Right forelimb (tissue), 1 donor: ENCODE measurements at regions not wholly inside any gene's neighbourhood (a gene's known extent, or its start where the extent isn't known, plus 50 kb on each side); places are given as distances from the start of the nearest gene placed in this dataset.
"Not testable (repeated sequence)": the region's sequence is repeated elsewhere in the genome, so short reads cannot be mapped to it uniquely, and the experiment has no call there.

ENCODE experiments used
- DNase-seq: peaks from one replicate; pipeline ENCODE4 v3.0.0-alpha.2; 2018

- no peak for DNase-seq
These were observed 463.7 kb upstream of the FSIP2 start for GRCh38 chr2:185274718-185275484.

GRCh38 chr2:185275979-185276378 is 462.6 kb upstream of the FSIP2 start:
- DNase-seq, result not testable (repeated sequence)

GRCh38 chr2:185278761-185279160 is 459.8 kb upstream of the FSIP2 start:
- DNase-seq, result no peak

GRCh38 chr2:185279999-185280398 is 458.6 kb upstream of the FSIP2 start:
- DNase-seq, result no peak

GRCh38 chr2:185284696-185285095 is 453.9 kb upstream of the FSIP2 start:
- no peak for DNase-seq

GRCh38 chr2:185290012-185290411 is 448.6 kb upstream of the FSIP2 start:
- DNase-seq, result not testable (repeated sequence)

- DNase-seq, result peak; percentile 49
These were observed 447.5 kb upstream of the FSIP2 start for GRCh38 chr2:185291035-185291647.

- DNase-seq, result no peak
These were observed 438.7 kb upstream of the FSIP2 start for GRCh38 chr2:185299867-185300266.

GRCh38 chr2:185306119-185306518 is 432.5 kb upstream of the FSIP2 start:
- DNase-seq, result no peak

- no peak for DNase-seq
These were observed 422.2 kb upstream of the FSIP2 start for GRCh38 chr2:185316383-185316782.

- DNase-seq, result no peak
These were observed 420.3 kb upstream of the FSIP2 start for GRCh38 chr2:185318271-185318724.

- DNase-seq, result no peak
These were observed 402.7 kb upstream of the FSIP2 start for GRCh38 chr2:185335879-185336278.

- DNase-seq, result no peak
These were observed 401.6 kb upstream of the FSIP2 start for GRCh38 chr2:185337033-185337432.

- no peak for DNase-seq
These were observed 400.5 kb upstream of the FSIP2 start for GRCh38 chr2:185338104-185338503.

GRCh38 chr2:185347445-185347844 is 391.2 kb upstream of the FSIP2 start:
- no peak for DNase-seq

GRCh38 chr2:185360776-185361175 is 377.8 kb upstream of the FSIP2 start:
- no peak for DNase-seq

GRCh38 chr2:185372188-185372587 is 366.4 kb upstream of the FSIP2 start:
- DNase-seq, result no peak

GRCh38 chr2:185373229-185373628 is 365.4 kb upstream of the FSIP2 start:
- DNase-seq, result no peak

GRCh38 chr2:185374878-185375277 is 363.7 kb upstream of the FSIP2 start:
- no peak for DNase-seq

GRCh38 chr2:185375731-185376130 is 362.9 kb upstream of the FSIP2 start:
- no peak for DNase-seq

GRCh38 chr2:185381631-185382030 is 357.0 kb upstream of the FSIP2 start:
- no peak for DNase-seq

GRCh38 chr2:185384822-185385560 is 353.6 kb upstream of the FSIP2 start:
- DNase-seq, result no peak

GRCh38 chr2:185388226-185388625 is 350.4 kb upstream of the FSIP2 start:
- DNase-seq, result no peak

GRCh38 chr2:185391543-185391942 is 347.1 kb upstream of the FSIP2 start:
- DNase-seq, result no peak
